IPS-NIHi7 (cell line): ENCODE measurements at regions not wholly inside any gene's neighbourhood (a gene's known extent, or its start where the extent isn't known, plus 50 kb on each side); places are given as distances from the start of the nearest gene placed in this dataset.

Experiments
- DNase-seq: peaks from one replicate; pipeline ENCODE4 v3.0.0; 2012; ENCODE audit warnings: mixed read lengths; ENCODE audit errors: extremely low spot score

DNA sequence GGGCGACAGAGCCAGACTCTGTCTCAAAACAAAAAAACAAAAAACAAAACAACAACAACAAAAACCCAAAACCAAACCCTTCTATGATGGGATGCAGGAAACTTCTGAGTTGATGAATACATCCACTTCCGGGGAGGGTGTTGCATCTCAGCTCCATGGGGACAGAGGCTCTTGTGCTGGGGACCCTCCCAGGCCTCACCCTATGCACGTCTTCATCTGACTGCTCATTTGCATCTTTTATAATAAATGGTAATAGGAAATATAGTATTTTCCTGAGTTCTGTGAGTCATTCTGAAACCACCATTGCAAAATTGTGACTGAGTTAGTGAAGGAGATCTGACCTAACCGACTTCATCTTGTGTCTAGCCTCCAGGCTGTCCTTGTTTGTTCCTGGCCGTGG, 109.5 kb upstream of the SLC28A3 start:
- DNase-seq = no peak

DNA sequence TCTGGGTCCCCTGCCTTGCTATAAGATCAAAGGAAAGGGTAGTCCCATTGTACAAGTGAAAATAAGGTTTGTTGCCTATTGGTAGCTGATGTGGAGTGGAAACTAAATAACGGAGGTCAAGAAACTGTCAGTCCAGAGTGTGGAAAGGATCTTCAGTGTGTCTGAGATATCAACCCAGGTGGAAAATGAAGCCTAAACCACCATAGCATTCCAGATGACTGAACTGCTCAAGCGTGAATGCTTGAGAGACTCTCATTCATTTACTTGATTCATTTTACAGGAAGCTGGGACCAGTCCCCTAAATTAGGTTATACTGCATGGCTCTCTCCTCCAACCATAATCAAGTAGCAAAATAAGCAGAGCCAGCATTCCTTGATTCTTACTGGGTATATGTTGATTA, 116.0 kb upstream of the SLC28A3 start:
- no peak for DNase-seq

DNA sequence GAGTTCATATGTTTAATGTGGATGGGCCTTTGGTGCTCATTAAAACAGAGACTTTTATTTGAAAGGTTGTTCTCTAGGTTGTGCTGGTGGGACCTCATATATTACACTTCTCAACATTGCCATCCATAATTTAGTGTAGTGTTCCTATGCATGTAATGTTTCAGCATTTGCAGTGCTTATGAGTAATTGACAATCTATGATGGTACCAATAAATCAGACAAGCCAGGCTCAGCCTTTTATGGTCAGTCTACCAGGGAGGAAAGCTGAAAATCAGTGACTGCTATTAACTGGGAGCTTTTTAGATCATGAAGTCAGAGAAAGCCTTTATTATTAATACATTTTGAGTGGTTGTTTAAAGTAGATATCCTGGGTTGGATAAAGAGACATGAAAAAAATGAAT, 120.1 kb upstream of the SLC28A3 start:
- no peak for DNase-seq

DNA sequence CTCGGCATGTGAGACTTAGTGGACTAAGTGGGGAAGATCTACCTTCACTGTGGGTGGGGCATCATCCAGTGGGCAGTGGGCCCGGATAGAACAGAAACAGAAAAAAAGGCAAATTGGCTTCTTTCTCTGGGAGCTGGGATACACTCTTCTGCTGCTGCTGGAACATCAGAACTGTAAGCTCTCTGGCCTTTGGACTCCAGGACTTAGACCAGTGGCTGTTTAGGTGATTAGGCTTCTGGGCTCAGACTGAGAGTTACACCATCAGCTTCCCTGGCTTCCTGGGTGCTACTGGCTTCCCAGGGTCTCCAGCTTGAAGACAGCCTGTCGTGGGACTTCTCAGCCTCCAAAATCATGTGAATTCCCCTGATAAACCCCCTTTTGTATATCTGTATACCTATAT, 122.7 kb upstream of the SLC28A3 start:
- DNase-seq = no peak

DNA sequence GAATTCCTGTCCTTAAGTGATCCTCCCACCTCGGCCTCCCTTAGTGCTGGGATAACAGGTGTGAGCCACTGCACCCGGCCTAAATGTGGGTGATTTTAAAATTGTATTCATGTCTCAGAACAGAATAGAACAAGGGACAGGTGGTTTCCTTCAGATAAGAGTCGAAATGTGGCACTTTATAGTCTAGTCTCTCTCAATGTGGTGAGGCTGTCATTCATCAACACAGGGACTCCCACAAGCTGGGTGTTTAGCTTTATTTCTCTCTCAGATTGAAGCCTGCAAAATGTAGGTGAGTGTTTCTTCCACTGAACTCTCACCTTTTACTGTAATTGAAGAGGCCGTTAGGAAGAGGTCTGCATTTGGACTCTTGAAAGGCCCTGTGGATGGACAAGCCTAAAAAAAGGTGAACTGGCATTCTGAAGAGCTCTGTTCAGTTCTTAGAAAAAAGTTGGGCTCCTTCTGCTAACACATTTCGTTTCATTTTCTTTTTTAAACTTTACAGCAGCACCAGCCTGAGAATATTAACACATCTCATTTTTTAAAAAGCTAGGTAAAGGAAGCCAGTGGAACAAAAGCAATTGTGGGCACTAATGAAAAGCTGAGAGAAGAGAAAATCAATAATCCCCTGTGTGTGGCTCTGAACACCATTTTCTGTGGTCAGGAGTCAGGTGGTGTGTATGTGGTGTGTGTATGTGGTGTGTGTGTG, 126.2 kb upstream of the SLC28A3 start:
- DNase-seq = no peak

DNA sequence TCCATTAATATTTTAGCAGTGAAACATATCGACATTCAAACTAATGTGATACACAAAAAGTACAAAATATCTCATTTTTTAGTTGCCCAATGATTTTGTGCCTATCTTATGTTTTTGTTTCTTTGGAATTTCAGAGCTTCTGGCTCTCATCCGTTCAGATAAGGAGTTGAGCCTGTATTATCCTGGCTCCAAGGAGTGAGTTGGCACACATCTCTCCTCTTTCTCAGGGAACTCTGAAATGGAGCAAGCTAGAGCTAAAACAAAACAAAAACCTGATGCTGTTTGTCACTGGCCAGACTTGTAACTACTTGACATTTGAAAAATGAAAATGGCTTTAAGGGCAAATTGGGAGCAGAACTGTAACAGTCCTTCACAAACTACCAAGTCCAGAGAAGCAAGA, 131.3 kb upstream of the SLC28A3 start:
- no peak for DNase-seq

DNA sequence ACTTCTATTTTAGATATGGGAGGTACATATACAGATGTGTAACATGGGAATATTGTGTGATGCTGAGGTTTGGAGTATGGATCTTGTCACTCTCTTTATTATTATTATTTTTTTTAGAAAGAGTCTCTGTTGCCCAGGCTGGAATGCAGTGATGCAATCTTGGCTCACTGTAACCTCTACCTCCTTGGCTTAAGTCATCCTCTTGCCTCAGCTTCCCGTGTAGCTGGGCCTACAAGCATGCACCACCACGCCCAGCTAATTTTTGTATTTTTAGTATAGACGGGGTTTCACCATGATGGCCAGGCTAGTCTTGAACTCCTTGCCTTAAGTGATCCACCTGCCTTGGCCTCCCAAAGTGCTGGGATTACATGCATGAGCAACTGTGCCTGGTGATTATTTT, 138.4 kb upstream of the SLC28A3 start:
- no peak for DNase-seq

DNA sequence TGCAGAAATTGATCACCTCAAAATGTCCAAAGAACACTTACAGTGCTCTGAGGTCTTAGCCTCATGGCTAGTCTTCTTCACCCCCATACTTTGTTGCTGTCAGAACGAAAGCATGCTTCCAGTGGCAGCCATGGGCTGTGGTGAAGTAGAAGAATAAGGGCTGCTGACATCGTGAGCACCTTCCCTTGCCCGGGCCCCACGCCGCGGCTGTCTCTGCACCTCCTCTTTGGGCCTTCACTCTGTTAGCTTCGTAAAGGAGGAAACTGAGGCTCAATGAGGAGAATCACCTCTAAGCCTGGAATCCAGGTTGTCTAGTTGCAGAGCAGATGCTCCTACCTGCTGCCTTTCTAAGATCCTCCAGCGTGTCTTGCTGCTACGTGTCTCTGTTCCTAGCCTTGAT, 139.5 kb upstream of the SLC28A3 start:
- no peak for DNase-seq

DNA sequence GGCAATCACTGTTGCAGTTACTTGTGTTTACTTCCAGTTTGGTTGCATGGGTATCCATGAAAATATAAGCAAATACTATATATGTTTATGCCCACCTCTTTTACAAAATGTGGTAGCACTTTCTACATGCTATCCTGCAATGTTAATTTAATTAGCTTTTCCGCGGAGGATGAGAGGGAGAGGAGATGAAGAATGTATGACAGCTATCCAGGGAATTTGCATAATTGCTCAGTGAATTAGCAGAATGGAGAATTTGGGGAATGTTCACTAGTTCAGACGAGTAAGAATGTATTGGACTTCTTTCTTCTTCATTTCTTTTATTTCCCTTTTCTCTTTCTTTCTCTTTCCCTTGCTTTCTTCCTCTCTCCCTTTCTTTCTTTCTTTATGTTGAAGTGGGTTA, 140.7 kb upstream of the SLC28A3 start:
- DNase-seq = no peak

DNA sequence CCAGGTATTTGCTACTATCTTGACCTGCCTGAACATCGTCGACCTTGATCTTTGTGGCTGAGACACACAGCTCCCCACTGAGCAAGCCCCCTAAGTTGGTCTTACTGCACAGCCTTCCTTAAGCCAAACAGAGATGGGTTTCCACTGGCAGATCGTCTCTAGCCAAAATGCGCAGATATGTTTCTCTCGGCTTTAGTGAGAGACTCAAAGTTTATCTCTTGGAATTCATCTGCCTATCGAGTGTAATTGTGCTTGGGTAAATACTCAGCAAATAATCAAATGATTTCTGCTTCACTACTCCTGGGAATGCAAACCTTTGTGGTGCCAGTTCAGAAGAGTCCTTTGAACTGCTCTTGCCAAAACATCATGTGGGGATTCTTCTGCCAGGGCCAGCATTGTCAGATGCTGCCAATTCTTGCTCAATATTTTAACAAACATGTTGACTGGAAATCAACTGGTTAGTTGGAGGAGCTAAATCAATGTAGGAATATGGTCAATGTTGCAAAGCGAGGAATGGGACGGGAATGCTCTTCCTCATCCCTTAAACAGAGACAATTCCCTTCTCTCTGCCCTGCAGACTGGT, 141.2 kb upstream of the SLC28A3 start:
- no peak for DNase-seq

DNA sequence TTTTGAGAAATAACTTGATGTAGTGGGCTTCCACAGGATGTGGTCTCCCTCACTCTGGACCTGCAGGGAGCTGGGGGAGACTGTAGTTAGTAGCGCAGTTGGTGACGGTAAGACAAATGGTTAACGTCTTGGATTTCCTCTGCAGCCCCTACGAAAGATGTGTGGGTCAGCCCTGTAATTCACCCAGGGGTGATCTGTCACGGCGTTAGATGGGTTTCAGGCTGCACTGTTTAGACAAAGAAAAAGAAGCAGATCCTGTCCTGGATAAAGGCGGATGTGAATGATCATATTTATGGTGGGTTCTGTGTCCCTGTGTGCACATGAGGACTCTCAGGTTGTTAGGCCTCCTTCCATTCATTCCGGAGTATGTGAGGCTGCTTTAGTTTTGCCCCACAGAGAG, 142.0 kb upstream of the SLC28A3 start:
- no peak for DNase-seq

DNA sequence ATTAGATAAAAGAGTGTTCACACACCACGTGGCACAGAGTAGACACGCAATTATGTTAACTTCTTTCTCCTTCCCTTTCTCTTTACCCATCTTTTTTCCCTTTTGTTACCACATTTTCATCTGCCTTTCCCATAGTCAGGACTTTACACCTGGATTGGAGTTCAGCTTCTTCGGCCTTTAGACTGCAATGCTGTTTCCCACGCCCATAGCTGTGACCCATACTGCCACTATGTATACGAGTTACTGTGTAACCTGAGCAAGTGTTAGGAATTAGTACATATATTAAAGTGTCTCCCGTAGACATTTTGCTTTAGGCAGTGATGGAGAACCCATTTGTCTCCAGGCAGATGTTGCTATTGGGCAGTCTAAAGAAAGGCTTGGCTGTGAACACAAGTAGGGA, 143.6 kb upstream of the SLC28A3 start:
- DNase-seq = no peak

DNA sequence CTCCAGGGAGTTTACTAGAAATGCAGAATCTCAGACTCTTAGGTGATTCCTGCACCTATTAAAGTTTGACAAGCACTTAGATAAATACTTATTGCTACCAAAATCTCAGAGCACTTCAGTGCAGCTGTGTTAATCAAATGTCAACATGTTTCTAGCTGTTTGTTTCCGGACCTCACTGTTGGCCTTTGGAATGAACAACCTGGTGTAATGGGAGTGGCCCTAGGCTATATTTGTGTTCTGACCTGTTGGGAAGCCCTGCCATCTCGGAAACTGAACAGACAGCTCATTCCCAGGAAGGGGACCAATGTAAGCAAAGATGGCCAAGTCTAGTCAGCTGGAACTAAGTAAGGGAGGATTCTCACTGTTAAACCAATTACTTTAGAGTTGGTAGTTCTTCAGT, 145.0 kb upstream of the SLC28A3 start:
- DNase-seq = no peak

DNA sequence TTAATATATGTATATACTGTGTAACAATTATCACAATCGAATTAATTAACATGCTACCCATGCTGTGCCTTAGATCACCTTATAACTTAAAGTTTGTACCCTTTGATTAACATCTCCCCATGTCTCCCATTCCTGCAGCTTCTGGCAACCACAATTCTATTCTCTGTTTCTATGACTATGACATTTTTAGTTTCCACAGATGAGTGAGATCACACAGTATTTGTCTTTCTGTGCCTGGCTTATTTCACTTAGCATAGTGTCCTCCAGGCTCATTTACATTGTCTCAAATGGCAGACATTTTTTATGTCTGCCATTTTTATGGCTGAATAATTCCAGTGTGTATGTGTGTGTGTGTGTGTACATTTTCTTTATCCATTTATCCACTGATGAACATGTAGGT, 146.1 kb upstream of the SLC28A3 start:
- DNase-seq = no peak

DNA sequence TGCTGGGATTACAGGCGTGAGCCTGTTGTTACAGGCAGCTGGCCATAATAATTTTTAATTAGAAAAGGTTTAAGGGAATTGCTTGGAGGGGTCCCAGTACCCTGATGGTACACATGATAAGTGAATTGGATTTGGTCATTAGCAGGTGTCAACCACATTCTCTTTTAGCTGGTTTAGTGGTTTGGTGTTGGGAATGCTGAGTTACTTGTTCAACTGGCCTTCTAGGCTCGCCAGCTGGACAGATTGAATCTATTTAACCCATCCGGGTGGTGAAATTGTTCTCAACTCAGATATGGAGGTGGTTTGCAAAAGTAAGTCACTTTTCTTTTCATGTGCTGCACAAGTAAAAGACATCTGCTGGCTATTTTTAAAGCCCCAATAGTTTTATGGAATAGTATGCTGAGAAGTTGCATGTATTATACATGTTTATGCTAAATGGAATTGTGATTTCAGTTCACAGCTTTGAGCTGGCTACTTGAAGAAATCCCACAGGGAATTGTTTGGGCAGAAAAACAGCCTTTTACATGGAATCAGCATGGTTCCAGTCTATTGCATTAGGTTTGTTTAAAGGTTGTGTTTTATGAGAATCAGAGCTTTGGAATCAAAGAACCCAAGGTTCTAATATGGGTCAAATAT, 149.8 kb upstream of the SLC28A3 start:
- no peak for DNase-seq

DNA sequence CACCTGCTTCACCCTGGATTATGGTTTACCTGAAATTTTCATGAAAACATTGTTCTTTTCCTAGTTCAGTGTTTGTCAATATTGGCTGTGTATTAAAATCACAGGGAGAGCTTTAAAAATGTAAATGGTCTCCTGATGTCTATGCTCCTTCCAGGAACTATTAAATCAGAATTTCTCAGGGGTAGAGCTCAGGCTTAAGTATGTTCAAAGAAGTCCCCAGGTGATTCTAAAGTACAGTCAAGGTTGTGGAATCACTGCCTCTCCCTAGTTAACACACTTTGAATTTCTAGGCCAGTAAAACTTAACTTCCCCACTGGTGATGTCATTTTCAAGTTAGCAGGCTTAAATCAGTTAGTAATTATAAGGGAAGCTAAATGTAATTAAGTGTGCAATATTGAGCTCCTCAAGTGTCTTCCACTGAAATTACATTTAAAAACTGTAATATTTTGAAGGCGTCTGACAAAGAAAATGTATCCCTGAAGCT, 150.3 kb upstream of the SLC28A3 start:
- no peak for DNase-seq

DNA sequence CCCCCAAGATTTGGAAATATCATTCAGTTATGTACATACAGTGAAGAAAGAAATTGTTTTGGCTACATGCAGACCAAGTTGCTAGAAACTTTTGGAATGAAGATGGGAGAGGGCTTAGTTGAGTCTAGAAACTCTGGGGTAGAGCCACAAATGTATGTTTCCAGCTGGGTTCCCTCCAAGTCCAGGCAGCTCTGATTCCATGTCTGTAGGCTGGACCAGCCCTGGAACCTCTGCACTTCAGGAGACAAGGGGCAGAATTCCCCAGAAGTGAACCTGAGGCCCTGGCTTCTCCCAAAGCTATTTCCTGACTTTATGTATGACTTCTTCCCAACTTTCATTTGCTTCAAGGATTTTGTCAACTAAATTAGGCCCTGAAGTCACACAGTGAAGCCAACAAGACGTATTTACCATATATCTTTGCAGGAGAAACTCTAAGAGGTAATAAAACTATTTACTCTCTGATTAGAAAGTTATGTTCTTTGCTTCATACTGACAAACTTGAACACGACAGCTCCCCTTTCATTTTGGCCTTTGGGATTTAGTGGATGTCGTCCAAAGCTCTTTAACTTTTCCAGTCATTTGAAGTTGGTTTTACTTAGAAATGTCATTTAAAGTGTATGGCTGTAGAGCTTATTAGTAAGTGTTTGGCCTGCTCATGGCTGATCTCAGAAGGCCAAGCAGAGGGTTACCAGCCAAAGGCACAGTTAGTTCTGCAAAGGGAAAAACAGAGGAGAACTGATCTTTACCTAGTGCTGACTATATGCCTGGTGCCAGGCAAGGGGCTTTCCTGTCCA, 152.0 kb upstream of the SLC28A3 start:
- no peak for DNase-seq

DNA sequence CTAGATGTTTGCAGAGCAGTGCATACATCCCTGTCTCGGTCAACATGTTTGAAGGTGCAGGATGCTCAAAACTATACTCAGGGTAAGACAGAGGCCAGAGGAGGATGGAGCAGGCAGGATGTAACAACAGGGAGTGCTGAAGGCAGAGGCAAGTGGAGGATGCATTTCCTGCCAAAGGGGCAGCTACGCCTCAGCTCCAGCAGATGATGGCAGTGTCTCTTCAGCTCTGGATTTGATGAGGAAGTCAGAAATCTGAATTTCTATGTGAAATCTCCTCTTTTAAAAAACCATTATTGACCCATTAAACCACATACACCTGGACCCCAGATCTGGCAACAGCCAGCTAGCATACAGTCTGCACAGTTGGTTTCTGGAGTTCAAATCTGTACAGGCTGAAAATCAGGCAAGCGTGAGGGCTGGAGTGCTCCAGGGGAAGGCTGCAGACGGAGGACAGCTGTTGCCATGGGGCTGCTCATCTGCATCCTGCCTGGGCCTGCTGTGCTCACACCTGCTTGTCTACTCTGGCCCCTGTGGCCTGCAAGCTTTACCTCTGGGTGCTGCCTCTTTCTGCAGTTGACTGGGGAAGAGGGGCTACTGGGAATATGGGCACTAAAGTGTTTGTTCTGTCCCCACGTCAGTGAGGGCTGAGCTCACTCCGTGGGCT, 152.9 kb upstream of the SLC28A3 start:
- DNase-seq = peak; percentile 51

DNA sequence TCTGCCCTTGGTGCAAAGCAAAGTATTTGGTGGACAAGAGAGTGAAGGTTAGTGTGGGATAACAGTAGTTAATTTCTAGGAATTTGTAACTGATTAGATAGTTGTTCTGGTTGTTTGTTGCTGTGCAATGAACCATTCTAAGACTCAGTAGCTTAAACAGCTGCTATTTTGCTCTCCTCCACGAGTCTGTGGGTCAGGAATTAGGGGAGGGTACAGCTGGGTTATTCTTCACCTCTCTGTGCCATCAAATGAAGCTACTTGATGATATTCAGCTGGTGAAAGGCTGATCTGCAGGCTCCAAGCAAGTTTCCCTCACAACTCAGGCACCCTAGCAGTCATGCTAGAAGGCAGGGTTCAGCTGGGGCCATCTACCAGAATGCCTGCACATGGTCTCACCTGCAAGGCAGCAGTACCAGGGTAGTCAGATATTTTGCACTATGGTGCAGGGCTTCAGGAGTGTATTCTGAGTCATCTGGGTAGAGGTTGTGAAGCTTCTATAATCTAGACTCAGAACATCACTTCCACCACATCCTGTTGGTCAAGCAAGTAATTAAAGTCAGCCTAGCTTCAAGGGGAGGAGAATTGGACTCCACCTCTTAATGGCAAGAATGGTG, 159.5 kb upstream of the SLC28A3 start:
- DNase-seq = no peak

DNA sequence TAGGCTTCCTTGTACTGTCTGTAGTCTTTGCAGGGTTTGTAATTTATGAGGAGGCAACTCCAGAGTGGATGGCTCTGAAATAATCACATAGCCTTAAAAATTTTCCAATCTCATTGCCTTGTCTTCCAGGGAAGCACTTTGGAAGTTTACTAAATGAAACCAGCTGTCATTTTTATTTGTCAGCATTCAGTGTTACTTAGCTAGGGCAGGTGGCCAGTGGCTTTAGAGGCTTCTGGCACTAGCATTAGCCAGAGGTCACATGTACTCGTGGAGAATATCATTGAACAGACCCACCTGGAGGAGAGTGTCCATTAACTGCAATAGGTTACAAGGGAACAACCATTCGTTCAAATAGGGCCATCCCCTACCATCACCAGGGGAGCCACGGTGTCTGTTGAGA, 160.3 kb upstream of the SLC28A3 start:
- no peak for DNase-seq

DNA sequence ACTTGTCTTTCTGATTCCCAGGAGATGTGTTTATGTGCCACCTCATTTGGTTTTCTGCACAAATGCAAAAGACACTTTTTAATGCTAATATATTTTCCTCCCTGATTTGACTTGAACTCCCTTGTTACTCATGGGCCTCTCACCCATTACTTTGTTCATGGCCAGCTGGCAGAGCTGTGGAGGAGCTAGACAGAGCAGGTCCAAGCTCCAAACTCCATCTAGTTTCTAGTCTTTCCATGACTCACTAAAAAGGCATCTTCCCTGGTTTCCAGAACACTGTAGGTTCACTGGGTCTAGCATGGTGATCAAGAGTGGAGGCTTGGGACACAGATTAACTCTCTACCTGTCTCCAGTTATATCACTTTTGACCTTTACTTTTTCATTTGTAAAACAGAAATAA, 161.0 kb upstream of the SLC28A3 start:
- DNase-seq = no peak

DNA sequence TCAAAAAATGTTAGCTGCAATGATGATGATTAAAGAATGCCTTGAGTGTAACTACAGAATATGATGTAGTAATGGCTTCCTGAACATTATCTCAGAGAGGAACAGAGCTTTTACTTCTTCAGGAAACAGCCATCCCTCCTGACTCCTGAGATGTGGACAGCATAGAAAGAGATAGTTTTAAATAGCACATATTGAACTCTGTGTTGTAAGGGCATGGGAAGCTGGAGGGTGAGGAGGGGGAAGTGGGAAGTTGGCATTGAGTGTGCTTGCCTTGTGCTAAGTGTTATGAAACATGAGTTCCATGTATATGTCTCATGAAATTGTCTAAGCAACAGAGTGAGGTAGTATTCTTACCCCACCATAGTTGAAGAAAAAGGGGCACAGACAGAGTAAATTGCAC, 161.5 kb upstream of the SLC28A3 start:
- no peak for DNase-seq
